Panc1 (cell line): ENCODE measurements at regions not wholly inside any gene's neighbourhood (a gene's known extent, or its start where the extent isn't known, plus 50 kb on each side); places are given as distances from the start of the nearest gene placed in this dataset.

Source experiments
- ATAC-seq: fragments of 200-7000 bp; cut with Tn5 transposase; 2 replicates; pipeline ENCODE4 v1.9.1; 2020; ENCODE audit warnings: mild to moderate bottlenecking, moderate library complexity
- BruUV-seq: library from RNA; stranded (reverse); fragments of 400-500 nt; replicated peaks from 2 replicates; lab custom pipeline; 2021; lab: Mats Ljungman, UMichigan
- CTCF ChIA-PET: fragments of 300-600 bp; sonication (Branson Sonifier 250); formaldehyde crosslinking; loops from one replicate; lab custom pipeline; 2022; ENCODE audit warnings: antibody characterized with exemption; lab: Charles Lee
- POLR2A ChIA-PET: fragments of 300-600 bp; sonication (Branson Sonifier 250); formaldehyde crosslinking; loops from one replicate; lab custom pipeline; 2022; ENCODE audit warnings: antibody characterized with exemption; lab: Charles Lee
- DNase-seq: peaks from one replicate; pipeline ENCODE4 v3.0.0-alpha.2; 2010; ENCODE audit warnings: low read depth, low spot score
- H3K27ac ChIP-seq: 2 replicates; pipeline ENCODE4 v1.5.1; 2011; ENCODE audit warnings: mild to moderate bottlenecking, low read length, inconsistent platforms
- H3K27me3 ChIP-seq: fragments of 200-500 bp; sonication (Bioruptor generic); 2 replicates; pipeline ENCODE4 v1.6.0; 2014; ENCODE audit warnings: low read length, inconsistent platforms; ENCODE audit not compliant: control insufficient read depth, insufficient read depth
- H3K36me3 ChIP-seq: fragments of 200-500 bp; sonication (Bioruptor generic); 2 replicates; pipeline ENCODE4 v1.5.1; 2014; ENCODE audit warnings: inconsistent platforms, mild to moderate bottlenecking, low read length, moderate library complexity; ENCODE audit not compliant: control insufficient read depth, insufficient read depth
- H3K4me1 ChIP-seq: 2 replicates; pipeline ENCODE4 v1.5.1; 2011; ENCODE audit warnings: inconsistent platforms, mild to moderate bottlenecking, low read length, moderate library complexity; ENCODE audit not compliant: control insufficient read depth, insufficient read depth
- H3K4me3 ChIP-seq, 2 experiments: 2 replicates each; pipeline ENCODE4 v1.5.1; 2011 to 2012; ENCODE audit warnings: low read depth in 2 of 2, low read length in 2 of 2, mild to moderate bottlenecking in 2 of 2, inconsistent platforms in 1 of 2, moderate library complexity in 1 of 2
- H3K9me3 ChIP-seq: fragments of 200-500 bp; sonication (Bioruptor generic); 2 replicates; pipeline ENCODE4 v1.5.1; 2014; ENCODE audit warnings: low read depth, mild to moderate bottlenecking, inconsistent platforms, low read length, moderate library complexity; ENCODE audit not compliant: control insufficient read depth, insufficient read depth
- CTCF ChIP-seq: fragments of 450-650 bp; IDR thresholded peaks from 2 replicates; pipeline ENCODE4 v1.5.1; 2017; ENCODE audit warnings: mild to moderate bottlenecking
- POLR2AphosphoS5 ChIP-seq: IDR thresholded peaks from 2 replicates; pipeline ENCODE4 v1.6.1; 2012; ENCODE audit warnings: mild to moderate bottlenecking, low read depth, low read length, moderate library complexity
- REST ChIP-seq, 2 experiments: IDR thresholded peaks; 2 replicates each; pipeline ENCODE4 v1.6.1; 2011 to 2012; ENCODE audit warnings: low read depth in 2 of 2, control low read depth in 1 of 2, low read length in 1 of 2, mild to moderate bottlenecking in 1 of 2, moderate library complexity in 1 of 2; ENCODE audit not compliant: insufficient read depth in 1 of 2
- SIN3A ChIP-seq: IDR thresholded peaks from 2 replicates; pipeline ENCODE4 v1.6.1; 2012; ENCODE audit warnings: low read depth, mild to moderate bottlenecking, low read length, moderate library complexity, borderline replicate concordance; ENCODE audit not compliant: insufficient read depth
- TCF7L2 ChIP-seq: IDR thresholded peaks from 2 replicates; pipeline ENCODE4 v1.6.1; 2011; ENCODE audit warnings: mild to moderate bottlenecking, low read depth, low read length, inconsistent platforms
- in situ Hi-C: cut with HindIII; loops from 2 replicates; pipeline ENCODE4 v1.10.0; 2016; ENCODE audit warnings: low sequenced_read_pairs, low pct_unique_long_range_greater_than_20kb
- intact Hi-C: fragments of 100-400 bp; cut with micrococcal nuclease; formaldehyde crosslinking; loops from one replicate; pipeline ENCODE4 v1.10.0; 2022; ENCODE audit not compliant: unreplicated experiment

GRCh38 chr5:136427426-136427825 lies 62.1 kb upstream of the TRPC7 start:
- Histone ChIP-seq H3K27me3 (no peaks in the 10 kb centered on the region), H3K9me3 (no peaks in the 10 kb centered on the region), H3K4me1 (no peaks in the 10 kb centered on the region), H3K4me3 (no peak overlapping the region), H3K36me3 (no peaks in the 10 kb centered on the region), H3K27ac (no peak overlapping the region)
- TF ChIP-seq SIN3A: no peak
- TF ChIP-seq REST (IDR thresholded peaks at IDR 0.05; ENCODE audit: insufficient read depth in 1 of 2, low read depth in 2 of 2, low read length in 1 of 2): no peak
- TF ChIP-seq TCF7L2: no peak
- TF ChIP-seq POLR2AphosphoS5: no peak
- no peak for TF ChIP-seq CTCF
- in situ Hi-C loops: no loop called here
- CTCF ChIA-PET: no interaction called here
- POLR2A ChIA-PET: no interaction called here
- BruUV-seq: no TSS peak
- DNase-seq (no peak), ATAC-seq (no peak)
- intact Hi-C loops: no loop called here

- Histone ChIP-seq H3K4me3 (no peak overlapping the region), H3K9me3 (no peaks in the 10 kb centered on the region), H3K27ac (no peak overlapping the region), H3K27me3 (no peaks in the 10 kb centered on the region), H3K36me3 (no peaks in the 10 kb centered on the region), H3K4me1 (no peaks in the 10 kb centered on the region)
- POLR2A ChIA-PET: no interaction called here
- CTCF ChIA-PET: no interaction called here
- in situ Hi-C loops (no loop called here), intact Hi-C loops (loop anchor here (1.0 kb wide), 1 partner anchor 177 kb away; no protein-coding TSS in a partner anchor)
- BruUV-seq: no TSS peak
- DNase-seq (no peak), ATAC-seq (no peak)
- TF ChIP-seq REST (IDR thresholded peaks at IDR 0.05; ENCODE audit: insufficient read depth in 1 of 2, low read depth in 2 of 2, low read length in 1 of 2) (no peak), CTCF (no peak), POLR2AphosphoS5 (no peak), TCF7L2 (no peak), SIN3A (no peak)
These were observed 60.6 kb upstream of the TRPC7 start for GRCh38 chr5:136425921-136426320.
